Liver (tissue), 8 donors: ENCODE measurements at regions not wholly inside any gene's neighbourhood (a gene's known extent, or its start where the extent isn't known, plus 50 kb on each side); places are given as distances from the start of the nearest gene placed in this dataset.

Experiments used
- DNase-seq: peaks from one replicate; pipeline ENCODE4 v3.0.0-alpha.2; 2017; ENCODE audit warnings: low spot score
- H3K27ac ChIP-seq, 2 donors: one replicate each; pipeline ENCODE4 v1.7.0; 2013; ENCODE audit warnings: inconsistent platforms in 2 of 2, low read length in 2 of 2, control low read depth in 1 of 2, low read depth in 1 of 2, mild to moderate bottlenecking in 1 of 2
- H3K27me3 ChIP-seq, 4 donors: one replicate each; pipeline versions ENCODE4 v1.6.1 to v1.7.0; 2013; ENCODE audit warnings: low read length in 3 of 4, inconsistent platforms in 1 of 4, mild to moderate bottlenecking in 1 of 4, moderate library complexity in 1 of 4; ENCODE audit not compliant: control insufficient read depth in 4 of 4, insufficient read depth in 4 of 4
- H3K36me3 ChIP-seq, 4 donors: one replicate each; pipeline versions ENCODE4 v1.6.1 to v1.7.0; 2013; ENCODE audit warnings: low read length in 3 of 4, mild to moderate bottlenecking in 3 of 4, low read depth in 1 of 4, moderate library complexity in 1 of 4; ENCODE audit not compliant: control insufficient read depth in 4 of 4, insufficient read depth in 3 of 4
- H3K4me1 ChIP-seq, 4 donors: one replicate each; pipeline versions ENCODE4 v1.6.1 to v1.7.0; 2013; ENCODE audit warnings: low read length in 3 of 4, mild to moderate bottlenecking in 3 of 4, moderate library complexity in 1 of 4; ENCODE audit not compliant: control insufficient read depth in 4 of 4, insufficient read depth in 4 of 4
- H3K4me3 ChIP-seq, 3 donors: one replicate each; pipeline versions ENCODE4 v1.6.1 to v1.7.0; 2013; ENCODE audit warnings: low read length in 3 of 3, control low read depth in 1 of 3, low read depth in 1 of 3, mild to moderate bottlenecking in 1 of 3
- H3K9ac ChIP-seq, 2 donors: one replicate each; pipeline ENCODE4 v1.7.0; 2013; ENCODE audit warnings: low read length in 2 of 2, mild to moderate bottlenecking in 2 of 2, moderate library complexity in 2 of 2, control low read depth in 1 of 2, low read depth in 1 of 2
- H3K9me3 ChIP-seq, 4 donors: one replicate each; pipeline versions ENCODE4 v1.6.1 to v1.7.0; 2013; ENCODE audit warnings: low read length in 3 of 4; ENCODE audit not compliant: control insufficient read depth in 4 of 4
- EGR1 ChIP-seq, 2 donors: IDR thresholded peaks; 2 replicates each; pipeline ENCODE4 v1.6.1; 2016 to 2018; ENCODE audit warnings: antibody characterized with exemption in 2 of 2, low read depth in 2 of 2
- FOXA1 ChIP-seq: IDR thresholded peaks from 2 replicates; pipeline ENCODE4 v1.6.1; 2016; ENCODE audit warnings: antibody characterized with exemption
- FOXA2 ChIP-seq: IDR thresholded peaks from 2 replicates; pipeline ENCODE4 v1.6.1; 2016; ENCODE audit warnings: antibody characterized with exemption
- GABPA ChIP-seq, 2 donors: IDR thresholded peaks in 1 of 2; conservative IDR thresholded peaks in 1 of 2; 2 replicates each; pipeline ENCODE4 v1.6.1; 2016; ENCODE audit warnings: antibody characterized with exemption in 2 of 2, mild to moderate bottlenecking in 1 of 2, moderate library complexity in 1 of 2
- HNF4A ChIP-seq, 2 donors: conservative IDR thresholded peaks; 2 replicates each; pipeline ENCODE4 v1.6.1; 2016; ENCODE audit warnings: antibody characterized with exemption in 2 of 2, mild to moderate bottlenecking in 2 of 2
- HNF4G ChIP-seq: IDR thresholded peaks from 2 replicates; pipeline ENCODE4 v1.6.1; 2016; ENCODE audit warnings: antibody characterized with exemption
- JUND ChIP-seq, 2 donors: IDR thresholded peaks; 2 replicates each; pipeline ENCODE4 v1.6.1; 2016; ENCODE audit warnings: antibody characterized with exemption in 2 of 2
- MAX ChIP-seq: IDR thresholded peaks from 2 replicates; pipeline ENCODE4 v1.6.1; 2016; ENCODE audit warnings: antibody characterized with exemption
- NR2F2 ChIP-seq: IDR thresholded peaks from 2 replicates; pipeline ENCODE4 v1.6.1; 2016; ENCODE audit warnings: antibody characterized with exemption
- RAD21 ChIP-seq, 2 donors: IDR thresholded peaks; 2 replicates each; pipeline ENCODE4 v1.6.1; 2016; ENCODE audit warnings: antibody characterized with exemption in 2 of 2, mild to moderate bottlenecking in 2 of 2
- RXRA ChIP-seq, 2 donors: IDR thresholded peaks; 2 replicates each; pipeline ENCODE4 v1.6.1; 2017 to 2018; ENCODE audit warnings: antibody characterized with exemption in 2 of 2, mild to moderate bottlenecking in 1 of 2
- SP1 ChIP-seq: IDR thresholded peaks from 2 replicates; pipeline ENCODE4 v1.6.1; 2018; ENCODE audit warnings: antibody characterized with exemption, mild to moderate bottlenecking
- TAF1 ChIP-seq: conservative IDR thresholded peaks from 2 replicates; pipeline ENCODE4 v1.6.1; 2016; ENCODE audit warnings: antibody characterized with exemption, mild to moderate bottlenecking
- YY1 ChIP-seq: IDR thresholded peaks from 2 replicates; pipeline ENCODE4 v1.6.1; 2016; ENCODE audit warnings: antibody characterized with exemption, mild to moderate bottlenecking
- ZBTB33 ChIP-seq: IDR thresholded peaks from 2 replicates; pipeline ENCODE4 v1.6.1; 2016; ENCODE audit warnings: antibody characterized with exemption
- WGBS: extraction: QIAGEN DNeasy Blood & Tissue Kit; methylation state at CpG from one replicate; pipeline ENCODE4 v1.1.7; 2013; 5-methylcytosine and 5-hydroxymethylcytosine counted together
- TF ChIP-seq, protein P1 (sequence below): IDR thresholded peaks from 2 replicates; pipeline ENCODE4 v1.6.1; 2016; ENCODE audit warnings: antibody characterized with exemption
- TF ChIP-seq, protein P2 (sequence below): fragments of 150-350 bp; IDR thresholded peaks from 2 replicates; pipeline ENCODE4 v1.5.1; 2017; ENCODE audit warnings: improper control_type of control experiment, low read depth, low read length; ENCODE audit not compliant: missing input control
- donor health status: healthy.
- donor health status: healthy.
- donor health status: healthy.
- donor health status: healthy.
- donor health status: healthy.

DNA sequence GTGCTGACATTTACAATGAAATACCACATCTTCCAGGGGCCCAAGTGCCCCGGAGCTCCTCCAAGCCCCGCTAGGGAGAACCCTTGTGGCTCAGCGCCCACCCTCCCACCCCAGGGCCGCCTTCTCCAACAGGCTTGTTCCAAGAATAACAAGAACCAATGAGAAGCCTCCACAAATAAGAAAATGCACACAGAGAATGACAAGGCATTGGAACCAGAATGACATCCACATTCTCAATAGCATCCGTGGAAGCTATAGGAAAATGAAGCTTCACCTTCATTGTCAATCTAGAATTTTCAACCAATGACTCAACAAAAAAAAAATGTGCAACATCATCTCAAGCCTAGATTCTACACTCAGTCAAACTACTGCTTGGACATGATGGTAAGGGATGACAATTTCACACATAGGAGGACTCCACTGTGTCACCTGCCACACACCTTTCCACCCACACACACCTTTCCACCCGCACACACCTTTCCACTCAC lies 50.4 kb upstream of the PPP2R2D start:
- WGBS, result 85% methylated on average over 6 of the region's 6 CpGs
- Histone ChIP-seq H3K9ac (no peak overlapping the region), H3K27ac (no peak overlapping the region), H3K27me3 (no peaks in the 10 kb centered on the region), H3K4me1 (no peaks in the 10 kb centered on the region), H3K4me3 (no peak overlapping the region), H3K36me3 (no peaks in the 10 kb centered on the region), H3K9me3 (no peaks in the 10 kb centered on the region)
- TF ChIP-seq JUND (IDR thresholded peaks at IDR 0.05), result no peak
- TF ChIP-seq GABPA (IDR thresholded peaks at IDR 0.05 in 1 of 2, conservative IDR thresholded peaks at IDR 0.05 in 1 of 2), result no peak
- TF ChIP-seq, protein P1, sequence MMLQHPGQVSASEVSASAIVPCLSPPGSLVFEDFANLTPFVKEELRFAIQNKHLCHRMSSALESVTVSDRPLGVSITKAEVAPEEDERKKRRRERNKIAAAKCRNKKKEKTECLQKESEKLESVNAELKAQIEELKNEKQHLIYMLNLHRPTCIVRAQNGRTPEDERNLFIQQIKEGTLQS, result no peak
- no peak for TF ChIP-seq YY1
- no peak for TF ChIP-seq RXRA (IDR thresholded peaks at IDR 0.05)
- no peak for TF ChIP-seq HNF4G
- TF ChIP-seq HNF4A (conservative IDR thresholded peaks at IDR 0.05), result no peak
- no peak for TF ChIP-seq NR2F2
- TF ChIP-seq SP1, result no peak
- no peak for TF ChIP-seq ZBTB33
- TF ChIP-seq, protein P2, sequence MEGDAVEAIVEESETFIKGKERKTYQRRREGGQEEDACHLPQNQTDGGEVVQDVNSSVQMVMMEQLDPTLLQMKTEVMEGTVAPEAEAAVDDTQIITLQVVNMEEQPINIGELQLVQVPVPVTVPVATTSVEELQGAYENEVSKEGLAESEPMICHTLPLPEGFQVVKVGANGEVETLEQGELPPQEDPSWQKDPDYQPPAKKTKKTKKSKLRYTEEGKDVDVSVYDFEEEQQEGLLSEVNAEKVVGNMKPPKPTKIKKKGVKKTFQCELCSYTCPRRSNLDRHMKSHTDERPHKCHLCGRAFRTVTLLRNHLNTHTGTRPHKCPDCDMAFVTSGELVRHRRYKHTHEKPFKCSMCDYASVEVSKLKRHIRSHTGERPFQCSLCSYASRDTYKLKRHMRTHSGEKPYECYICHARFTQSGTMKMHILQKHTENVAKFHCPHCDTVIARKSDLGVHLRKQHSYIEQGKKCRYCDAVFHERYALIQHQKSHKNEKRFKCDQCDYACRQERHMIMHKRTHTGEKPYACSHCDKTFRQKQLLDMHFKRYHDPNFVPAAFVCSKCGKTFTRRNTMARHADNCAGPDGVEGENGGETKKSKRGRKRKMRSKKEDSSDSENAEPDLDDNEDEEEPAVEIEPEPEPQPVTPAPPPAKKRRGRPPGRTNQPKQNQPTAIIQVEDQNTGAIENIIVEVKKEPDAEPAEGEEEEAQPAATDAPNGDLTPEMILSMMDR, result no peak
- no peak for TF ChIP-seq EGR1 (IDR thresholded peaks at IDR 0.05; ENCODE audit: low read depth in 2 of 2)
- TF ChIP-seq TAF1, result no peak
- TF ChIP-seq FOXA2, result no peak
- no peak for TF ChIP-seq RAD21 (IDR thresholded peaks at IDR 0.05)
- no peak for TF ChIP-seq MAX
- TF ChIP-seq FOXA1, result no peak
- DNase-seq, result no peak
